ENCODE measurements at regions not wholly inside any gene's neighbourhood (a gene's known extent, or its start where the extent isn't known, plus 50 kb on each side); places are given as distances from the start of the nearest gene placed in this dataset.

- DNase-seq (no peak), ATAC-seq (ENCODE audit: low read depth in 2 of 2) (no peak)
- Mint-ChIP-seq H3K27ac (peak overlapping the region in 1 of 6 donors; percentile 35), H3K4me1 (peaks cover 6 to 10% (median 7%) of the 10 kb centered on the region in 3 donors), H3K9me3 (peaks cover 0 to 8% (median 3%) of the 10 kb centered on the region in 7 donors), H3K27me3 (peaks cover 29 to 58% (median 48%) of the 10 kb centered on the region in 3 donors), H3K36me3 (peaks cover 0 to 10% of the 10 kb centered on the region in 2 donors), H3K4me3 (no peak overlapping the region)
Measured at GRCh38 chr2:217162533-217162932, 302.7 kb upstream of the TNP1 start.

- no peak for ATAC-seq (ENCODE audit: low read depth in 2 of 2)
Measured at GRCh38 chr2:217160978-217161973, 301.4 kb upstream of the TNP1 start.

GRCh38 chr2:217160103-217160743 is 300.4 kb upstream of the TNP1 start:
- no peak for ATAC-seq (ENCODE audit: low read depth in 2 of 2)
- peaks cover 6 to 10% (median 7%) of the 10 kb centered on the region in 3 donors for H3K4me1 Mint-ChIP-seq
- H3K4me3 Mint-ChIP-seq: no peak overlapping the region
- no peak overlapping the region for H3K27ac Mint-ChIP-seq
- DNase-seq: no peak
- peaks cover 34 to 56% (median 54%) of the 10 kb centered on the region in 3 donors for H3K27me3 Mint-ChIP-seq
- peaks cover 0 to 8% (median 2%) of the 10 kb centered on the region in 7 donors for H3K9me3 Mint-ChIP-seq
- H3K36me3 Mint-ChIP-seq: peaks cover 0 to 10% of the 10 kb centered on the region in 2 donors

More at GRCh38 chr2:217160978-217161973, 301.4 kb upstream of the TNP1 start:
- Mint-ChIP-seq H3K27ac (peak overlapping the region in 1 of 6 donors; percentile 9), H3K4me1 (peaks cover 6 to 10% (median 7%) of the 10 kb centered on the region in 3 donors), H3K4me3 (peak overlapping the region in 2 of 8 donors; percentile 27 to 55), H3K9me3 (peaks cover 0 to 8% (median 3%) of the 10 kb centered on the region in 7 donors), H3K27me3 (peaks cover 34 to 60% (median 57%) of the 10 kb centered on the region in 3 donors), H3K36me3 (peaks cover 0 to 10% of the 10 kb centered on the region in 2 donors)
- no peak for DNase-seq

- DNase-seq: no peak
- Mint-ChIP-seq H3K4me3 (no peak overlapping the region), H3K27ac (no peak overlapping the region), H3K27me3 (peaks cover 30 to 45% (median 43%) of the 10 kb centered on the region in 3 donors), H3K4me1 (peaks cover 6 to 10% (median 7%) of the 10 kb centered on the region in 3 donors), H3K36me3 (peaks cover 0 to 10% of the 10 kb centered on the region in 2 donors), H3K9me3 (peaks cover 0 to 2% (median 0%) of the 10 kb centered on the region in 7 donors)
- ATAC-seq (ENCODE audit: low read depth in 2 of 2): no peak
Measured at GRCh38 chr2:217158928-217159327, 299.1 kb upstream of the TNP1 start.

- Mint-ChIP-seq H3K9me3 (peaks cover 0 to 2% (median 0%) of the 10 kb centered on the region in 7 donors), H3K4me1 (peaks cover 6 to 10% (median 7%) of the 10 kb centered on the region in 3 donors), H3K36me3 (peaks cover 0 to 10% of the 10 kb centered on the region in 2 donors), H3K27ac (no peak overlapping the region), H3K27me3 (peaks cover 27 to 40% (median 37%) of the 10 kb centered on the region in 3 donors), H3K4me3 (no peak overlapping the region)
- ATAC-seq (ENCODE audit: low read depth in 2 of 2) (no peak), DNase-seq (no peak)
Measured at GRCh38 chr2:217157581-217157980, 297.7 kb upstream of the TNP1 start.

- DNase-seq (no peak), ATAC-seq (ENCODE audit: low read depth in 2 of 2) (no peak)
- peaks cover 21 to 34% (median 29%) of the 10 kb centered on the region in 3 donors for H3K27me3 Mint-ChIP-seq
- H3K36me3 Mint-ChIP-seq: peaks cover 0 to 7% of the 10 kb centered on the region in 2 donors
- no peak overlapping the region for H3K4me3 Mint-ChIP-seq
- H3K27ac Mint-ChIP-seq: no peak overlapping the region
- H3K9me3 Mint-ChIP-seq: peaks cover 0 to 2% (median 0%) of the 10 kb centered on the region in 7 donors
- H3K4me1 Mint-ChIP-seq: peaks cover 6 to 8% (median 7%) of the 10 kb centered on the region in 3 donors
Measured at GRCh38 chr2:217156801-217157200, 296.9 kb upstream of the TNP1 start.

- Mint-ChIP-seq H3K9me3 (peaks cover 0 to 2% (median 0%) of the 10 kb centered on the region in 7 donors), H3K36me3 (no peaks in the 10 kb centered on the region), H3K27ac (no peak overlapping the region), H3K27me3 (peaks cover 12 to 26% (median 19%) of the 10 kb centered on the region in 3 donors), H3K4me1 (no peaks in the 10 kb centered on the region), H3K4me3 (no peak overlapping the region)
- ATAC-seq (ENCODE audit: low read depth in 2 of 2): no peak
- DNase-seq: no peak
Measured at GRCh38 chr2:217154923-217155322, 295.1 kb upstream of the TNP1 start.

GRCh38 chr2:217153510-217153909 is 293.6 kb upstream of the TNP1 start:
- no peaks in the 10 kb centered on the region for H3K4me1 Mint-ChIP-seq
- H3K36me3 Mint-ChIP-seq: no peaks in the 10 kb centered on the region
- H3K4me3 Mint-ChIP-seq: no peak overlapping the region
- no peak overlapping the region for H3K27ac Mint-ChIP-seq
- H3K27me3 Mint-ChIP-seq: peaks cover 15 to 28% (median 23%) of the 10 kb centered on the region in 3 donors
- DNase-seq (no peak), ATAC-seq (ENCODE audit: low read depth in 2 of 2) (no peak)
- peaks cover 0 to 2% (median 0%) of the 10 kb centered on the region in 7 donors for H3K9me3 Mint-ChIP-seq

GRCh38 chr2:217152831-217153230 is 293.0 kb upstream of the TNP1 start:
- H3K36me3 Mint-ChIP-seq: no peaks in the 10 kb centered on the region
- no peak overlapping the region for H3K4me3 Mint-ChIP-seq
- DNase-seq: no peak
- no peak for ATAC-seq (ENCODE audit: low read depth in 2 of 2)
- peaks cover 12 to 28% (median 23%) of the 10 kb centered on the region in 3 donors for H3K27me3 Mint-ChIP-seq
- no peaks in the 10 kb centered on the region for H3K4me1 Mint-ChIP-seq
- no peaks in the 10 kb centered on the region for H3K9me3 Mint-ChIP-seq
- H3K27ac Mint-ChIP-seq: no peak overlapping the region

GRCh38 chr2:217151509-217152206 is 291.8 kb upstream of the TNP1 start:
- Mint-ChIP-seq H3K4me1 (no peaks in the 10 kb centered on the region), H3K27me3 (peaks cover 20 to 30% (median 22%) of the 10 kb centered on the region in 3 donors), H3K9me3 (no peaks in the 10 kb centered on the region), H3K4me3 (no peak overlapping the region), H3K27ac (no peak overlapping the region), H3K36me3 (no peaks in the 10 kb centered on the region)
- DNase-seq: no peak
- no peak for ATAC-seq (ENCODE audit: low read depth in 2 of 2)

- DNase-seq (no peak), ATAC-seq (ENCODE audit: low read depth in 2 of 2) (no peak)
- peaks cover 0 to 1% (median 0%) of the 10 kb centered on the region in 7 donors for H3K9me3 Mint-ChIP-seq
- no peak overlapping the region for H3K4me3 Mint-ChIP-seq
- H3K27me3 Mint-ChIP-seq: peaks cover 21 to 28% (median 21%) of the 10 kb centered on the region in 3 donors
- H3K4me1 Mint-ChIP-seq: no peaks in the 10 kb centered on the region
- no peaks in the 10 kb centered on the region for H3K36me3 Mint-ChIP-seq
- H3K27ac Mint-ChIP-seq: no peak overlapping the region
Measured at GRCh38 chr2:217150236-217150635, 290.4 kb upstream of the TNP1 start.

- H3K27me3 Mint-ChIP-seq: peaks cover 21 to 28% (median 21%) of the 10 kb centered on the region in 3 donors
- no peak overlapping the region for H3K4me3 Mint-ChIP-seq
- ATAC-seq (ENCODE audit: low read depth in 2 of 2) (no peak), DNase-seq (no peak)
- no peak overlapping the region for H3K27ac Mint-ChIP-seq
- peaks cover 0 to 5% (median 0%) of the 10 kb centered on the region in 7 donors for H3K9me3 Mint-ChIP-seq
- no peaks in the 10 kb centered on the region for H3K36me3 Mint-ChIP-seq
- no peaks in the 10 kb centered on the region for H3K4me1 Mint-ChIP-seq
Measured at GRCh38 chr2:217149087-217149660, 289.3 kb upstream of the TNP1 start.
